ENCODE measurements at regions not wholly inside any gene's neighbourhood (a gene's known extent, or its start where the extent isn't known, plus 50 kb on each side); places are given as distances from the start of the nearest gene placed in this dataset.
"Not testable (repeated sequence)": the region's sequence is repeated elsewhere in the genome, so short reads cannot be mapped to it uniquely, and the experiment has no call there.

- Mint-ChIP-seq H3K27ac (ENCODE audit: low read depth) (no peak overlapping the region), H3K4me3 (no peak overlapping the region), H3K36me3 (ENCODE audit: insufficient read depth) (no peaks in the 10 kb centered on the region), H3K9me3 (peaks cover 5% of the 10 kb centered on the region), H3K4me1 (no peaks in the 10 kb centered on the region), H3K27me3 (no peaks in the 10 kb centered on the region)
- ATAC-seq (replicated peaks; ENCODE audit: extremely low read depth, poor library complexity, severe bottlenecking) (no peak), DNase-seq (ENCODE audit: low spot score in 2 of 2) (no peak)
Measured at GRCh38 chr18:60196836-60197606, 175.6 kb downstream of the MC4R start.

GRCh38 chr18:60193780-60194179 is 178.8 kb downstream of the MC4R start:
- DNase-seq (ENCODE audit: low spot score in 2 of 2) = no peak
- no peaks in the 10 kb centered on the region for H3K27me3 Mint-ChIP-seq
- no peak overlapping the region for H3K4me3 Mint-ChIP-seq
- H3K9me3 Mint-ChIP-seq = peaks cover 5% of the 10 kb centered on the region
- no peak overlapping the region for H3K27ac Mint-ChIP-seq (ENCODE audit: low read depth)
- no peaks in the 10 kb centered on the region for H3K36me3 Mint-ChIP-seq (ENCODE audit: insufficient read depth)
- ATAC-seq (replicated peaks; ENCODE audit: extremely low read depth, poor library complexity, severe bottlenecking) = no peak
- H3K4me1 Mint-ChIP-seq = no peaks in the 10 kb centered on the region

- Mint-ChIP-seq H3K4me1 (no peaks in the 10 kb centered on the region), H3K9me3 (peaks cover 11% of the 10 kb centered on the region), H3K27ac (ENCODE audit: low read depth) (no peak overlapping the region), H3K36me3 (ENCODE audit: insufficient read depth) (no peaks in the 10 kb centered on the region), H3K27me3 (no peaks in the 10 kb centered on the region), H3K4me3 (no peak overlapping the region)
- DNase-seq (ENCODE audit: low spot score in 2 of 2) (no peak), ATAC-seq (replicated peaks; ENCODE audit: extremely low read depth, poor library complexity, severe bottlenecking) (no peak)
Measured at GRCh38 chr18:60191926-60192325, 180.6 kb downstream of the MC4R start.

GRCh38 chr18:60189856-60190255 is 182.7 kb downstream of the MC4R start:
- Mint-ChIP-seq H3K36me3 (ENCODE audit: insufficient read depth) (no peaks in the 10 kb centered on the region), H3K9me3 (peaks cover 6% of the 10 kb centered on the region), H3K4me1 (no peaks in the 10 kb centered on the region), H3K4me3 (no peak overlapping the region), H3K27me3 (no peaks in the 10 kb centered on the region), H3K27ac (ENCODE audit: low read depth) (no peak overlapping the region)
- no peak for DNase-seq (ENCODE audit: low spot score in 2 of 2)
- no peak for ATAC-seq (replicated peaks; ENCODE audit: extremely low read depth, poor library complexity, severe bottlenecking)

GRCh38 chr18:60188958-60189357 is 183.6 kb downstream of the MC4R start:
- H3K4me1 Mint-ChIP-seq = no peaks in the 10 kb centered on the region

GRCh38 chr18:60182223-60182622 is 190.4 kb downstream of the MC4R start:
- Mint-ChIP-seq H3K9me3 (no peaks in the 10 kb centered on the region), H3K27me3 (no peaks in the 10 kb centered on the region), H3K4me3 (no peak overlapping the region), H3K36me3 (ENCODE audit: insufficient read depth) (no peaks in the 10 kb centered on the region), H3K4me1 (no peaks in the 10 kb centered on the region), H3K27ac (ENCODE audit: low read depth) (no peak overlapping the region)
- DNase-seq (ENCODE audit: low spot score in 2 of 2) (no peak), ATAC-seq (replicated peaks; ENCODE audit: extremely low read depth, poor library complexity, severe bottlenecking) (no peak)

More at GRCh38 chr18:60188958-60189357, 183.6 kb downstream of the MC4R start:
- Mint-ChIP-seq H3K27me3 (no peaks in the 10 kb centered on the region), H3K36me3 (ENCODE audit: insufficient read depth) (no peaks in the 10 kb centered on the region), H3K4me3 (no peak overlapping the region), H3K9me3 (peaks cover 6% of the 10 kb centered on the region), H3K27ac (ENCODE audit: low read depth) (no peak overlapping the region)
- no peak for DNase-seq (ENCODE audit: low spot score in 2 of 2)
- ATAC-seq (replicated peaks; ENCODE audit: extremely low read depth, poor library complexity, severe bottlenecking) = no peak

- no peak for ATAC-seq (replicated peaks; ENCODE audit: extremely low read depth, poor library complexity, severe bottlenecking)
- Mint-ChIP-seq H3K4me3 (no peak overlapping the region), H3K4me1 (no peaks in the 10 kb centered on the region), H3K27me3 (no peaks in the 10 kb centered on the region), H3K27ac (ENCODE audit: low read depth) (no peak overlapping the region), H3K9me3 (no peaks in the 10 kb centered on the region), H3K36me3 (ENCODE audit: insufficient read depth) (no peaks in the 10 kb centered on the region)
- no peak for DNase-seq (ENCODE audit: low spot score in 2 of 2)
Measured at GRCh38 chr18:60180671-60181070, 191.9 kb downstream of the MC4R start.

GRCh38 chr18:60178224-60178623 is 194.4 kb downstream of the MC4R start:
- not testable (repeated sequence) for H3K4me1 Mint-ChIP-seq; H3K36me3 Mint-ChIP-seq (ENCODE audit: insufficient read depth); DNase-seq (ENCODE audit: low spot score in 2 of 2); H3K9me3 Mint-ChIP-seq; H3K4me3 Mint-ChIP-seq; ATAC-seq (replicated peaks; ENCODE audit: extremely low read depth, poor library complexity, severe bottlenecking); H3K27ac Mint-ChIP-seq (ENCODE audit: low read depth); H3K27me3 Mint-ChIP-seq

- Mint-ChIP-seq H3K27me3 (no peaks in the 10 kb centered on the region), H3K4me1 (no peaks in the 10 kb centered on the region), H3K27ac (ENCODE audit: low read depth) (no peak overlapping the region), H3K36me3 (ENCODE audit: insufficient read depth) (no peaks in the 10 kb centered on the region), H3K4me3 (no peak overlapping the region), H3K9me3 (no peaks in the 10 kb centered on the region)
- DNase-seq (ENCODE audit: low spot score in 2 of 2) (no peak), ATAC-seq (replicated peaks; ENCODE audit: extremely low read depth, poor library complexity, severe bottlenecking) (no peak)
Measured at GRCh38 chr18:60176259-60176658, 196.3 kb downstream of the MC4R start.

GRCh38 chr18:60174832-60175231 is 197.7 kb downstream of the MC4R start:
- H3K4me3 Mint-ChIP-seq = no peak overlapping the region
- ATAC-seq (replicated peaks; ENCODE audit: extremely low read depth, poor library complexity, severe bottlenecking) = no peak
- no peaks in the 10 kb centered on the region for H3K4me1 Mint-ChIP-seq
- H3K27me3 Mint-ChIP-seq = no peaks in the 10 kb centered on the region
- no peaks in the 10 kb centered on the region for H3K36me3 Mint-ChIP-seq (ENCODE audit: insufficient read depth)
- H3K27ac Mint-ChIP-seq (ENCODE audit: low read depth) = no peak overlapping the region
- DNase-seq (ENCODE audit: low spot score in 2 of 2) = no peak
- no peaks in the 10 kb centered on the region for H3K9me3 Mint-ChIP-seq

GRCh38 chr18:60172030-60172429 is 200.5 kb downstream of the MC4R start:
- DNase-seq (ENCODE audit: low spot score in 2 of 2) (no peak), ATAC-seq (replicated peaks; ENCODE audit: extremely low read depth, poor library complexity, severe bottlenecking) (no peak)
- H3K36me3 Mint-ChIP-seq (ENCODE audit: insufficient read depth) = no peaks in the 10 kb centered on the region
- H3K27me3 Mint-ChIP-seq = no peaks in the 10 kb centered on the region
- H3K9me3 Mint-ChIP-seq = no peaks in the 10 kb centered on the region
- H3K27ac Mint-ChIP-seq (ENCODE audit: low read depth) = no peak overlapping the region
- H3K4me3 Mint-ChIP-seq = no peak overlapping the region
- no peaks in the 10 kb centered on the region for H3K4me1 Mint-ChIP-seq

- Mint-ChIP-seq H3K27ac (ENCODE audit: low read depth) (no peak overlapping the region), H3K36me3 (ENCODE audit: insufficient read depth) (no peaks in the 10 kb centered on the region), H3K9me3 (peaks cover 6% of the 10 kb centered on the region), H3K27me3 (no peaks in the 10 kb centered on the region), H3K4me1 (no peaks in the 10 kb centered on the region), H3K4me3 (no peak overlapping the region)
- ATAC-seq (replicated peaks; ENCODE audit: extremely low read depth, poor library complexity, severe bottlenecking) = no peak
- no peak for DNase-seq (ENCODE audit: low spot score in 2 of 2)
Measured at GRCh38 chr18:60163622-60164021, 209.0 kb downstream of the MC4R start.

- no peaks in the 10 kb centered on the region for H3K4me1 Mint-ChIP-seq
- ATAC-seq (replicated peaks; ENCODE audit: extremely low read depth, poor library complexity, severe bottlenecking) (no peak), DNase-seq (ENCODE audit: low spot score in 2 of 2) (no peak)
- H3K36me3 Mint-ChIP-seq (ENCODE audit: insufficient read depth) = no peaks in the 10 kb centered on the region
- H3K4me3 Mint-ChIP-seq = no peak overlapping the region
- H3K27ac Mint-ChIP-seq (ENCODE audit: low read depth) = no peak overlapping the region
- no peaks in the 10 kb centered on the region for H3K27me3 Mint-ChIP-seq
- H3K9me3 Mint-ChIP-seq = peaks cover 6% of the 10 kb centered on the region
Measured at GRCh38 chr18:60162388-60162787, 210.2 kb downstream of the MC4R start.
